ENCODE measurements at regions not wholly inside any gene's neighbourhood (a gene's known extent, or its start where the extent isn't known, plus 50 kb on each side); places are given as distances from the start of the nearest gene placed in this dataset.

- no peak for DNase-seq (ENCODE audit: low spot score, unreplicated experiment)
- Mint-ChIP-seq H3K27ac (no peak overlapping the region), H3K9me3 (ENCODE audit: low read depth) (peaks cover 21% of the 10 kb centered on the region), H3K4me3 (ENCODE audit: low read depth) (no peak overlapping the region), H3K4me1 (ENCODE audit: low read depth) (no peaks in the 10 kb centered on the region), H3K36me3 (ENCODE audit: insufficient read depth) (no peaks in the 10 kb centered on the region), H3K27me3 (no peaks in the 10 kb centered on the region)
- TF ChIP-seq CTCF (IDR thresholded peaks at IDR 0.05; ENCODE audit: unreplicated experiment): no peak
Measured at GRCh38 chr3:40704224-40704623, 179.5 kb downstream of the ZNF621 start.

DNA sequence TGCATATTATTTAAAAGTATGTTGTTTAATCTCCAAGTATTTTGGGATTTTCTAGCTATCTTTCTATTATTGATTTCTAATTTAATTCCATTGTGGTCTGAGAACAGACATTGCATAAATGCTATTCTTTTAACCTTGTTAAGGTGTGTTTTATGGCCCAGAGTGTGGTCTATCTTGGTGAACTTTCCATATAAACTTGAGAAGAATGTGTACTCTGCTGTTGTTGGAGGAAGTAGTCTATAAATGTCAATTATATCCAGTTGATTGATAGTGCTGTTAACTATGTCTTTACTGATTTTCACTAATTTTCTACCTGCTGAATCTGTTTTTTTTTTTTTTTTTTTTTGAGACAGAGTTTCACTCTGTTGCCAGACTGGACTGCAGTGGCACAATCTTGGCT is 180.9 kb downstream of the ZNF621 start:
- no peak for DNase-seq (ENCODE audit: low spot score, unreplicated experiment)
- Mint-ChIP-seq H3K27ac (no peak overlapping the region), H3K4me1 (ENCODE audit: low read depth) (no peaks in the 10 kb centered on the region), H3K4me3 (ENCODE audit: low read depth) (no peak overlapping the region), H3K27me3 (no peaks in the 10 kb centered on the region), H3K9me3 (ENCODE audit: low read depth) (peaks cover 14% of the 10 kb centered on the region), H3K36me3 (ENCODE audit: insufficient read depth) (no peaks in the 10 kb centered on the region)
- no peak for TF ChIP-seq CTCF (IDR thresholded peaks at IDR 0.05; ENCODE audit: unreplicated experiment)

DNA sequence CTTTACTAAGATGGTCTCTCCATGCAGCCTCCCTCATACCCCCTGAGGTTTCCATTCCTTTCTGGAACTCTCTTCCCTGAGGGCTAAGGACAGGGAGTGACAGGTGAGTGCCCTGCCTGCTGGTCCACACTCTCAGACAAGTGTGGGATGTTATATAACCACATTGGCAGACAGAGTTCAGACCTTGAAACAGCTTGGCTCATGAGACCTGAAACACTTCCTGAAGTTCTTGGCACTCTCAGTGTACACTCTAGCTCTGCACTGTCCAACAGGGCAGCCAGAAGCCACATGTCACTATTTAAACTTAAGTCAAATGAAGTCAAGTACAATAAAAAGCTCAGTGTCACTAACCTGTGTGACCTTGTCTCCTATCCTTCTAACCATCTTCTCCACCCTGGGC is 188.5 kb downstream of the ZNF621 start:
- Mint-ChIP-seq H3K4me3 (ENCODE audit: low read depth) (no peak overlapping the region), H3K9me3 (ENCODE audit: low read depth) (no peaks in the 10 kb centered on the region), H3K36me3 (ENCODE audit: insufficient read depth) (no peaks in the 10 kb centered on the region), H3K27ac (no peak overlapping the region), H3K27me3 (peaks cover 22% of the 10 kb centered on the region), H3K4me1 (ENCODE audit: low read depth) (peaks cover 1% of the 10 kb centered on the region)
- no peak for DNase-seq (ENCODE audit: low spot score, unreplicated experiment)
- no peak for TF ChIP-seq CTCF (IDR thresholded peaks at IDR 0.05; ENCODE audit: unreplicated experiment)

GRCh38 chr3:40713795-40714194 is 189.0 kb downstream of the ZNF621 start:
- no peak for DNase-seq (ENCODE audit: low spot score, unreplicated experiment)
- TF ChIP-seq CTCF (IDR thresholded peaks at IDR 0.05; ENCODE audit: unreplicated experiment): no peak

DNA sequence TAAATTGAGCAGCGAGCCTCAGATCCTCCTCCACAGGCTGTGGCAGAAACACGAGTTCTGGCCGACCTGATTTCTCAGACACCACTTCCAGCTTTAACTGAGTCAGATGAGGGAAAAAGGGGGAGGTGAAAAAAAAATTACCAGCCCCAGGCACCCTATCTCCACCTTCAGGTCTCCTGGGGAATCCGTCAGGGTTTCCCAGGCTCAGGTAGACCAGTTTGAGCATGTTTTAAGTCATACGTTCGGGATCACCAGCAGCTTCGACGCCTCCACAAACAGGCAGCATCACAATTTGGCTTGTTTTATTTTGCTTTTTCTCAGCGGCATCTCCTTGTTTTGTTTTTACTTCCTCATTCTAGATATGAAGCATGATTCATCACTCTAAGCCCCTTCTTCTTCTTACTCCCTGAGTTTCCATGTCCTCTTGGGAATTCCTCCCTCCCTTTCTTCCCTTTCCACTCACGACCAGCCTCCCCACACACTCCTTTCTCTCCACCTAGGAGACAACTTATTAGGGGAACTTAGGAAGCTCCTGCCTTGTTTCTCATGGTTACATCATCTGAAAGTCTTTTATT is 190.1 kb downstream of the ZNF621 start:
- peaks cover 22% of the 10 kb centered on the region for H3K27me3 Mint-ChIP-seq
- H3K27ac Mint-ChIP-seq: no peak overlapping the region
- H3K36me3 Mint-ChIP-seq (ENCODE audit: insufficient read depth): no peaks in the 10 kb centered on the region

More at GRCh38 chr3:40713795-40714194, 189.0 kb downstream of the ZNF621 start:
- H3K36me3 Mint-ChIP-seq (ENCODE audit: insufficient read depth): no peaks in the 10 kb centered on the region
- H3K4me3 Mint-ChIP-seq (ENCODE audit: low read depth): no peak overlapping the region
- H3K27me3 Mint-ChIP-seq: peaks cover 22% of the 10 kb centered on the region
- no peaks in the 10 kb centered on the region for H3K9me3 Mint-ChIP-seq (ENCODE audit: low read depth)
- peaks cover 1% of the 10 kb centered on the region for H3K4me1 Mint-ChIP-seq (ENCODE audit: low read depth)
- H3K27ac Mint-ChIP-seq: no peak overlapping the region

More for the DNA sequence above, 190.1 kb downstream of the ZNF621 start:
- no peaks in the 10 kb centered on the region for H3K9me3 Mint-ChIP-seq (ENCODE audit: low read depth)
- H3K4me3 Mint-ChIP-seq (ENCODE audit: low read depth): no peak overlapping the region
- no peak for DNase-seq (ENCODE audit: low spot score, unreplicated experiment)
- TF ChIP-seq CTCF (IDR thresholded peaks at IDR 0.05; ENCODE audit: unreplicated experiment): no peak
- peaks cover 1% of the 10 kb centered on the region for H3K4me1 Mint-ChIP-seq (ENCODE audit: low read depth)

Data from progenitor cell of endocrine pancreas (in vitro differentiated cells).